GM10266 (cell line): ENCODE measurements at regions not wholly inside any gene's neighbourhood (a gene's known extent, or its start where the extent isn't known, plus 50 kb on each side); places are given as distances from the start of the nearest gene placed in this dataset.

ENCODE experiments used
- DNase-seq: peaks from one replicate; pipeline ENCODE4 v3.0.0; 2012; ENCODE audit errors: extremely low spot score
- TF ChIP-seq, protein P1 (sequence below): IDR thresholded peaks from 2 replicates; pipeline ENCODE4 v1.5.1; 2012; ENCODE audit warnings: mild to moderate bottlenecking, low read depth; ENCODE audit not compliant: control insufficient read depth, insufficient read depth; ENCODE audit errors: missing control alignments

DNA sequence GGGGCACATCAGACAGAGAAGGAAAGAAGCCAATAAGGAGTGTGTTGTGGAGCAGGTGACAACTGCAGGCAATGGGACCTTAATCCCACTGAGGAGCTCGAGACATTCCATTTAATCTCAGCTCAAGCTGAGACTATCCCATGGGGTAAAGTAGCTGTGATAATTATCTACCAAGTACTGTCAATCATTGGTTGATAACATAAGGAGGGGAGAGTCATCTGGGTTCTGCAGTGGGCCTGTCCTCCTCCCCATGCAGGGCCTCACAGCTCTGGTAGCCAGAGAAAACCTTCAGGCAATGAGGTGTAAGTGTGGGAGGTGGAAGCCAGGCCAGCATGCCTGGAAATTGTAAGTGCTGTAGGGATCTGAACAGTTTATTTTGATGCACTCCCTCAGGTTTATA lies 375.0 kb upstream of the ARID1B start:
- TF ChIP-seq, protein P1, sequence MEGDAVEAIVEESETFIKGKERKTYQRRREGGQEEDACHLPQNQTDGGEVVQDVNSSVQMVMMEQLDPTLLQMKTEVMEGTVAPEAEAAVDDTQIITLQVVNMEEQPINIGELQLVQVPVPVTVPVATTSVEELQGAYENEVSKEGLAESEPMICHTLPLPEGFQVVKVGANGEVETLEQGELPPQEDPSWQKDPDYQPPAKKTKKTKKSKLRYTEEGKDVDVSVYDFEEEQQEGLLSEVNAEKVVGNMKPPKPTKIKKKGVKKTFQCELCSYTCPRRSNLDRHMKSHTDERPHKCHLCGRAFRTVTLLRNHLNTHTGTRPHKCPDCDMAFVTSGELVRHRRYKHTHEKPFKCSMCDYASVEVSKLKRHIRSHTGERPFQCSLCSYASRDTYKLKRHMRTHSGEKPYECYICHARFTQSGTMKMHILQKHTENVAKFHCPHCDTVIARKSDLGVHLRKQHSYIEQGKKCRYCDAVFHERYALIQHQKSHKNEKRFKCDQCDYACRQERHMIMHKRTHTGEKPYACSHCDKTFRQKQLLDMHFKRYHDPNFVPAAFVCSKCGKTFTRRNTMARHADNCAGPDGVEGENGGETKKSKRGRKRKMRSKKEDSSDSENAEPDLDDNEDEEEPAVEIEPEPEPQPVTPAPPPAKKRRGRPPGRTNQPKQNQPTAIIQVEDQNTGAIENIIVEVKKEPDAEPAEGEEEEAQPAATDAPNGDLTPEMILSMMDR: no peak
- no peak for DNase-seq

DNA sequence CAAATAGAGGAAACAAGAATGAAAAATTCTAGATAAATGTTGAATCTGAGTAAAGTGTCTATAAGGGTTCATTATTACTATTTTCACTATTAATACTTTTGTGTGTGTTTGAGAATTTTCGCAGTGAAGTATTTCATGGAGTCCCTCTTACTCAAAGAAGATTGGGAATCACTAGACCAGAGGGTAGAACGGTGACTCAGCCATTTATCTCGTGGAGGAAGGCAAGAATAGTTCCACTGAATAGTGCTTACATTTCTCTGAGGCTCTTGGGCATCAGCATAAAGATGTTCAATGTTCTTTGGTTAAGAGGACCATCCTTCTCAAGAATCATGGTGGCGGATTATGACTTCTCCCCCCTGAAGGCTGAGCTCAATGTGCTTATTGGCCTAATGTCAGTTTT lies 376.7 kb upstream of the ARID1B start:
- DNase-seq: no peak
- TF ChIP-seq, protein P1: no peak

DNA sequence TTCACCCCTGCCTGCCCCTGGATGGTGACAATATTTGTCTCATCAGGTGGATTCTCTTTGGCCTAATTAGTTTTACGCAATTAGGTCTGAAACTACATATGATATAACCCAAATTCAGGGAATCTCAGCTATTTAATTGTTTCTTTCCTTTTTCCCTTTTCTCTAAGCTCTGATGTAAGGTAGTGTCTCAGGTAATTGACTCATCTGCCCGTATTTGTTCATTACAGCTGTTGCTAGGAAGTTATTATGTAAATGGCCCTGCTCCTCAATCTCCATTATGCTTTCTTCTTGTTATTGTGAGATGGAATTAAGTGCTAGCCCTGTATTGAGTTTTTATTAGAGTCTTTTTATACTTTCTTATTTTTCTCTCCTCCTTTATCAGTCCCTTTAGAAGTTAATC lies 378.2 kb upstream of the ARID1B start:
- TF ChIP-seq, protein P1: no peak
- DNase-seq: no peak

DNA sequence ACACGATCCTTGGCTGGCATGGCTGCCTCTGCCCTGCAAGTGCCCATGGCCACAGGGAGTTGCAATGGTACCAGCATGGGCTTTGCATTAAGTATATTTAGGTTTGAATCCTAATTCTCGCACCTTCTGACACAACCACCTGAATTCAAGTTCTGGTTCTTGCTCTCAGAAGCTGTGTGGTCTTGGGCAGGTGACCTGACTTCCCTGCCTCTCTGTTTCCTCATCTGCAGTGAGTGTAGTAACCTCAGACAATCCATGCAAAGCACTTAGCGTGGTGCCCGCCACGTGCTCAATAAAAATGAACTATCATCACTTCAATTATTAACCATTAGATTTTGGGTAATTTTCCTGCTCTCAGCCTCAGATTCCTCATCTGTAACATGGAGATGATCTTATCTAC lies 378.8 kb upstream of the ARID1B start:
- DNase-seq: no peak
- TF ChIP-seq, protein P1: no peak

DNA sequence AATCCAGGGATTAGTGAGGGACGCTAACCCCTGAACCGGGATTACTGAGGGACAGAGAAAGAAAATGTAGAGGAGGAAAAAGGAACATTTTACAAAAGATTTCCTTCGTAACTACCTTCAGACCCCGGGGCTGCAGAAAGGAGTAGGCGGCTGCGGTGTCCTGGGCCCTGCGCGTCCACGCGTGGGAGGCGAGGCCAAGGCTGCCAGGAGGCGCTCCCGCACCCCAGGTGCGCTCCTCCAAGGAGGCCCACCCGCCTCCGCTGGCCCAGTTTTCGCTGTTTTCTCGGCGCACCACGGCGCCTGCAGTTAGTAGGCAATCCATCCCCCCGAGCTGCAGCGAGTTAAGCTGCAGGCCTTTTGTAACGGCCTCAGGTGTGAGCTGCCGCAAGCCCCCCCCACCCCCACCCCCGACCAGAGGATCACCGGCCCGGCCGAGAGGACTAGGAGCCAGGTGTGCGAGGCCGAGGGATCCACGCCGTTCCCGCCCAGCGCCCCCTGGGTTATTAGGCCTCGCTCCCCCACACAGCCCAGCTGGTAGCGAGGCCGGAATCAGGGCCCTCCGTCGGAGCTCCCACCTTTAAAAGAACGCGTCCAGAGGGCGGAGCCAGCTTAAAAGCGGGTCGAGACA lies 380.3 kb upstream of the ARID1B start:
- DNase-seq: no peak
- TF ChIP-seq, protein P1: no peak

DNA sequence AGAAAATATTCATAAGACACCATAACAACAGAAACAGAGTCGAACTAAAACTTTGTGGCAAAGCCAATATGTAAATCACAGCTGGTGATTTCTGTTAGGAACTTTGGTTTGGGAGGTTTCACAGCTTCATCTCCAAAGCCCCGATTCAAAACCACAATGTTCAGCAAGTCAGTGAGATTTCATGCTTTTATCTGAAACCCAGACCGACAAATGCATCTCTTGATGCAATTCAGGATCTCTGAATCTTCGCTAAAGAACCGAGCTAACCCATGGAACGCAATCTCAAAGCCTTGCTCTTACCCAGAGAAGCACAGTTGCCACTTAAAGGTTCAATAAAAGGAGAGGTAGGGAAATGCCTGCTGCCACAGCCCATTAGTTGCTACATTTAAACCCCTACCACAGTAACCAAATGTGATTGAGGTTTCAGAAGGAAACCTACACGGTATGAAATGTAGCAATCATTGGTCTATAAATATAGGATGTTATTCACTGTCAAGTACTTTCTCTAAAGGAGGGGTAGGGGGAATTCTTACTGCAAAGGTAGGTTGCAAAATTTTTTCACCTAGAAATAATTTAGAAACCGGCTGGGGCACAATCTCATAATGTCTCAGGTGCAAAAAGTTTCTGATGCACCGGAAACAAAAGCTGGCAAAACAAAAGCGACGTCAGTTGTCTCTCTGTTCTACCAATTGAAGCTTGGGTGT lies 381.0 kb upstream of the ARID1B start:
- DNase-seq: peak; percentile 52
- TF ChIP-seq, protein P1: no peak

DNA sequence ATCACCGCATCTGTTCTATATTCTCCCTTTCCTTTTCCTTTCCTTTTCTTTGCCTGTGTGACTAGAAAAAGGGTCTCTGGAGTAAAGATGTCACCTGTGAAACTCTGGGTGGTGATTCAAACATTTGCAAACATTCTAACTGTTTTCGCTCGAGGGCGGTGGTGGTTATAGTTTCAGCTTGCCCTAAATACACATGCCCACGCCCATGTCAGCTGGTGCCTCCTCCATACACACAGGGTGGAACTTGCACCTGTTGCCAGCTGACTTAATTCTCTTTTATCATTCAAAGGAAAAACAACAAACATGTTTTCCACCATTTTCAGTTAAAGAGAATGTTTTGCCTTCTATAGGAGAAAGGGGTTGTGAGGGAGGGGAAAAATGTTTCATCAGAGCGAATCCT lies 381.9 kb upstream of the ARID1B start:
- TF ChIP-seq, protein P1: no peak
- DNase-seq: peak; percentile 45
